AG09309 (cell line): ENCODE measurements at regions not wholly inside any gene's neighbourhood (a gene's known extent, or its start where the extent isn't known, plus 50 kb on each side); places are given as distances from the start of the nearest gene placed in this dataset.

Experiments used
- DNase-seq: peaks from one replicate; pipeline ENCODE4 v3.0.0-alpha.2; 2010; ENCODE audit warnings: low read depth
- H3K4me3 ChIP-seq: 2 replicates; pipeline ENCODE4 v1.5.1; 2011; ENCODE audit warnings: mild to moderate bottlenecking, low read depth, low read length, moderate library complexity; ENCODE audit not compliant: control insufficient read depth
- CTCF ChIP-seq: IDR thresholded peaks from 2 replicates; pipeline ENCODE4 v1.5.1; 2011; ENCODE audit warnings: mild to moderate bottlenecking, low read depth, low read length, inconsistent platforms; ENCODE audit not compliant: insufficient read depth, control insufficient read depth; ENCODE audit errors: missing control alignments

GRCh38 chr1:165129568-165130164, 226.8 kb downstream of the LMX1A start:
- H3K4me3 ChIP-seq = no peak overlapping the region
- no peak for DNase-seq
- peak; percentile 50 for TF ChIP-seq CTCF

GRCh38 chr1:165124772-165125171, 231.7 kb downstream of the LMX1A start:
- no peak for DNase-seq
- no peak for TF ChIP-seq CTCF
- H3K4me3 ChIP-seq = no peak overlapping the region

GRCh38 chr1:165119086-165119485, 237.4 kb downstream of the LMX1A start:
- H3K4me3 ChIP-seq = no peak overlapping the region
- no peak for DNase-seq
- TF ChIP-seq CTCF = no peak

- H3K4me3 ChIP-seq = no peak overlapping the region
- TF ChIP-seq CTCF = no peak
- DNase-seq = no peak
Observed at GRCh38 chr1:165117482-165117881, 239.0 kb downstream of the LMX1A start.

- H3K4me3 ChIP-seq = no peak overlapping the region
- TF ChIP-seq CTCF = no peak
- peak; percentile 14 for DNase-seq
Observed at GRCh38 chr1:165116732-165117131, 239.8 kb downstream of the LMX1A start.

GRCh38 chr1:165116171-165116570, 240.3 kb downstream of the LMX1A start:
- no peak for TF ChIP-seq CTCF
- DNase-seq = no peak
- H3K4me3 ChIP-seq = no peak overlapping the region

GRCh38 chr1:165114889-165115285, 241.6 kb downstream of the LMX1A start:
- no peak overlapping the region for H3K4me3 ChIP-seq
- no peak for TF ChIP-seq CTCF
- DNase-seq = no peak
